GM19463 (cell line): ENCODE measurements at regions not wholly inside any gene's neighbourhood (a gene's known extent, or its start where the extent isn't known, plus 50 kb on each side); places are given as distances from the start of the nearest gene placed in this dataset.

Experiments
- ATAC-seq: cut with Tn5 transposase; IDR thresholded peaks from one replicate; pipeline ENCODE4 v1.9.1; 2021; ENCODE audit warnings: mild to moderate bottlenecking, moderate library complexity; ENCODE audit not compliant: unreplicated experiment

GRCh38 chr11:110891411-110891810 lies 179.2 kb upstream of the ARHGAP20 start:
- ATAC-seq = no peak

GRCh38 chr11:110890995-110891394 lies 178.8 kb upstream of the ARHGAP20 start:
- ATAC-seq = no peak

- no peak for ATAC-seq
Measured at GRCh38 chr11:110886288-110886970, 174.2 kb upstream of the ARHGAP20 start.

GRCh38 chr11:110883256-110883655 lies 171.0 kb upstream of the ARHGAP20 start:
- no peak for ATAC-seq

GRCh38 chr11:110878513-110878912 lies 166.3 kb upstream of the ARHGAP20 start:
- no peak for ATAC-seq

- no peak for ATAC-seq
Measured at GRCh38 chr11:110874437-110875030, 162.3 kb upstream of the ARHGAP20 start.

- no peak for ATAC-seq
Measured at GRCh38 chr11:110873975-110874374, 161.7 kb upstream of the ARHGAP20 start.

- ATAC-seq = no peak
Measured at GRCh38 chr11:110870816-110871522, 158.7 kb upstream of the ARHGAP20 start.

GRCh38 chr11:110867951-110868350 lies 155.7 kb upstream of the ARHGAP20 start:
- ATAC-seq = no peak

GRCh38 chr11:110866081-110866480 lies 153.8 kb upstream of the ARHGAP20 start:
- no peak for ATAC-seq

- ATAC-seq = no peak
Measured at GRCh38 chr11:110862407-110862806, 150.2 kb upstream of the ARHGAP20 start.

GRCh38 chr11:110860461-110860860 lies 148.2 kb upstream of the ARHGAP20 start:
- ATAC-seq = no peak

GRCh38 chr11:110859998-110860397 lies 147.8 kb upstream of the ARHGAP20 start:
- no peak for ATAC-seq

GRCh38 chr11:110859240-110859840 lies 147.1 kb upstream of the ARHGAP20 start:
- ATAC-seq = no peak

- peak; percentile 78 for ATAC-seq
Measured at GRCh38 chr11:110858547-110858921, 146.3 kb upstream of the ARHGAP20 start.

GRCh38 chr11:110857892-110858546 lies 145.8 kb upstream of the ARHGAP20 start:
- ATAC-seq = no peak

- ATAC-seq = peak; percentile 64
Measured at GRCh38 chr11:110856996-110857812, 145.0 kb upstream of the ARHGAP20 start.

- no peak for ATAC-seq
Measured at GRCh38 chr11:110856340-110856739, 144.1 kb upstream of the ARHGAP20 start.

- no peak for ATAC-seq
Measured at GRCh38 chr11:110855191-110855590, 143.0 kb upstream of the ARHGAP20 start.

GRCh38 chr11:110852921-110853490 lies 140.8 kb upstream of the ARHGAP20 start:
- no peak for ATAC-seq
